Caco-2 (cell line): ENCODE measurements at regions not wholly inside any gene's neighbourhood (a gene's known extent, or its start where the extent isn't known, plus 50 kb on each side); places are given as distances from the start of the nearest gene placed in this dataset.

ENCODE experiments used
- BruUV-seq: library from RNA; stranded (reverse); fragments of 400-500 nt; replicated peaks from 2 replicates; lab custom pipeline; 2021; lab: Mats Ljungman, UMichigan
- CTCF ChIA-PET: fragments of 300-600 bp; sonication (Branson Sonifier 250); formaldehyde crosslinking; loops from one replicate; lab custom pipeline; 2022; ENCODE audit warnings: antibody characterized with exemption; lab: Charles Lee
- POLR2A ChIA-PET: fragments of 300-600 bp; sonication (Branson Sonifier 250); formaldehyde crosslinking; loops from one replicate; lab custom pipeline; 2022; ENCODE audit warnings: antibody characterized with exemption; lab: Charles Lee
- DNase-seq, 2 experiments: peaks; one replicate each; pipeline versions ENCODE4 v3.0.0 to v3.0.0-alpha.2; 2020 to 2022
- H3K27me3 ChIP-seq: replicated peaks from 2 replicates; pipeline ENCODE4 v1.6.0; 2011; ENCODE audit warnings: low read length; ENCODE audit not compliant: control insufficient read depth, insufficient read depth
- H3K36me3 ChIP-seq: 2 replicates; pipeline ENCODE4 v1.5.1; 2011; ENCODE audit warnings: low read length; ENCODE audit not compliant: control insufficient read depth, insufficient read depth
- H3K4me1 ChIP-seq: fragments of 250-450 bp; sonication (Bioruptor Pico); 2 replicates; pipeline ENCODE4 v1.5.1; 2020; ENCODE audit warnings: mild to moderate bottlenecking
- H3K4me3 ChIP-seq: 2 replicates; pipeline ENCODE4 v1.5.1; 2011; ENCODE audit warnings: low read depth, mild to moderate bottlenecking, control low read depth, low read length
- H3K9me3 ChIP-seq: fragments of 250-450 bp; sonication (Bioruptor Pico); 2 replicates; pipeline ENCODE4 v1.5.1; 2020; ENCODE audit warnings: mild to moderate bottlenecking, moderate library complexity
- H3K27ac Mint-ChIP-seq: one replicate; pipeline ENCODE4 v1.8.0; 2022; ENCODE audit warnings: mixed read lengths; ENCODE audit not compliant: unreplicated experiment
- H3K27me3 Mint-ChIP-seq: one replicate; pipeline ENCODE4 v1.8.0; 2022; ENCODE audit warnings: mixed read lengths; ENCODE audit not compliant: insufficient read depth, unreplicated experiment
- H3K36me3 Mint-ChIP-seq: one replicate; pipeline ENCODE4 v1.8.0; 2022; ENCODE audit warnings: mild to moderate bottlenecking, mixed read lengths; ENCODE audit not compliant: insufficient read depth, unreplicated experiment
- H3K4me1 Mint-ChIP-seq: one replicate; pipeline ENCODE4 v1.8.0; 2022; ENCODE audit warnings: low read depth, mixed read lengths; ENCODE audit not compliant: unreplicated experiment
- H3K4me3 Mint-ChIP-seq: one replicate; pipeline ENCODE4 v1.8.0; 2022; ENCODE audit warnings: mild to moderate bottlenecking, moderate library complexity, mixed read lengths; ENCODE audit not compliant: unreplicated experiment
- H3K9me3 Mint-ChIP-seq: one replicate; pipeline ENCODE4 v1.8.0; 2022; ENCODE audit warnings: mixed read lengths; ENCODE audit not compliant: unreplicated experiment
- intact Hi-C: fragments of 100-400 bp; cut with micrococcal nuclease; formaldehyde crosslinking; loops from one replicate; pipeline ENCODE4 v1.10.0; 2022; ENCODE audit not compliant: unreplicated experiment
- TF ChIP-seq, protein P1 (sequence below), 2 experiments: fragments of 200-600 bp in 1 of 2; IDR thresholded peaks; 1 replicate in 1 of 2; 2 replicates in 1 of 2; pipeline versions ENCODE4 v1.5.1 to v1.8.0; 2011 to 2022; ENCODE audit warnings: antibody characterized with exemption in 1 of 2, control low read depth in 1 of 2, inconsistent platforms in 1 of 2, low read depth in 1 of 2, low read length in 1 of 2, mild to moderate bottlenecking in 1 of 2, moderate library complexity in 1 of 2; ENCODE audit not compliant: insufficient read depth in 1 of 2, severe bottlenecking in 1 of 2, unreplicated experiment in 1 of 2

DNA sequence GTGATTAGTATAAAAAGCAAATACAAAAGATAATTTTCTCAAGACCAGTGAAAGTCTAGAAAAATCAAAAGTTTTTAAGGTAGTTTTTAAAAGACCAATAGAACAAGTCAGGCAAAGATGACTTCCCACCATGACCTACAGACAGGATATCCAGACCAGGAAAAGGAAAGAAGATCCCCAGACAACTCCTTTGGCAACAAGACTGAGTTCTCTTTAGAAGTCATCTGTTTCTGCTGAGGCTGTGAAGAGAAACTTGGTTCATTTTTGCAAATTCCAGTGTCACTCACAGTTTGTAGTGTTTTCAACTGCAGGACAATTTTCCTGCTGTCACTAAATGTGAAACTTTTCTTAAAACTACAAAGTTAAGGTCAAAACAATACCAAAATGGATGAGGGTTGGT is 240.9 kb upstream of the SIX2 start:
- intact Hi-C loops, result no loop called here
- H3K9me3 Mint-ChIP-seq, result no peaks in the 10 kb centered on the region
- BruUV-seq, result no TSS peak
- no peaks in the 10 kb centered on the region for H3K27me3 ChIP-seq
- H3K36me3 ChIP-seq, result no peaks in the 10 kb centered on the region
- TF ChIP-seq, protein P1, sequence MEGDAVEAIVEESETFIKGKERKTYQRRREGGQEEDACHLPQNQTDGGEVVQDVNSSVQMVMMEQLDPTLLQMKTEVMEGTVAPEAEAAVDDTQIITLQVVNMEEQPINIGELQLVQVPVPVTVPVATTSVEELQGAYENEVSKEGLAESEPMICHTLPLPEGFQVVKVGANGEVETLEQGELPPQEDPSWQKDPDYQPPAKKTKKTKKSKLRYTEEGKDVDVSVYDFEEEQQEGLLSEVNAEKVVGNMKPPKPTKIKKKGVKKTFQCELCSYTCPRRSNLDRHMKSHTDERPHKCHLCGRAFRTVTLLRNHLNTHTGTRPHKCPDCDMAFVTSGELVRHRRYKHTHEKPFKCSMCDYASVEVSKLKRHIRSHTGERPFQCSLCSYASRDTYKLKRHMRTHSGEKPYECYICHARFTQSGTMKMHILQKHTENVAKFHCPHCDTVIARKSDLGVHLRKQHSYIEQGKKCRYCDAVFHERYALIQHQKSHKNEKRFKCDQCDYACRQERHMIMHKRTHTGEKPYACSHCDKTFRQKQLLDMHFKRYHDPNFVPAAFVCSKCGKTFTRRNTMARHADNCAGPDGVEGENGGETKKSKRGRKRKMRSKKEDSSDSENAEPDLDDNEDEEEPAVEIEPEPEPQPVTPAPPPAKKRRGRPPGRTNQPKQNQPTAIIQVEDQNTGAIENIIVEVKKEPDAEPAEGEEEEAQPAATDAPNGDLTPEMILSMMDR (IDR thresholded peaks at IDR 0.05; ENCODE audit: insufficient read depth in 1 of 2, low read depth in 1 of 2, low read length in 1 of 2, severe bottlenecking in 1 of 2, unreplicated experiment in 1 of 2), result no peak
- no peaks in the 10 kb centered on the region; the same call in 1 of the 2 replicates for H3K9me3 ChIP-seq
- CTCF ChIA-PET, result no interaction called here
- no peaks in the 10 kb centered on the region for H3K27me3 Mint-ChIP-seq
- no peak for DNase-seq
- no peak overlapping the region for H3K4me3 Mint-ChIP-seq
- H3K4me3 ChIP-seq, result no peak overlapping the region
- no peak overlapping the region for H3K27ac Mint-ChIP-seq
- H3K4me1 Mint-ChIP-seq, result no peaks in the 10 kb centered on the region
- H3K4me1 ChIP-seq, result no peaks in the 10 kb centered on the region
- no peaks in the 10 kb centered on the region for H3K36me3 Mint-ChIP-seq
- POLR2A ChIA-PET, result no interaction called here

DNA sequence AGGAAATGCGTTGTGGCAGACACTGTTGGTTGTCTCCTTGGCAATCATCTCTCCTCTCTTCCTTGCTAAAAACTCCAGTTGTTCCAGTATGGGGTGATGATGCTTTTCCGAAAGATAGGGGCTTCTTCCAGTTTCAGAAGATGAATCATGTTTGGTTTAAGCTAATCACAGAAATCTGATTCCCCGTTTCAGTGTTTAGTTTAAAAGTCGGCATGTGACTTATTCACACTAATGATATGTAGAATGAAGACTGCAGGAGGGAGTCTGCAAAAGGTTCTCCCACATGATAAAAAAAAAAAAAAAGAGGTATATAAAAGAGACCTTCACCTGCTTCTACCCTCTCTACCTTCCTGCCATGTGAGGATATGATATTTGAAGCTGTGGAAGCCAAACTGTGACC is 239.0 kb upstream of the SIX2 start:
- H3K27me3 Mint-ChIP-seq, result no peaks in the 10 kb centered on the region
- POLR2A ChIA-PET, result no interaction called here
- no peak overlapping the region for H3K4me3 Mint-ChIP-seq
- Histone ChIP-seq H3K4me1 (no peaks in the 10 kb centered on the region), H3K36me3 (no peaks in the 10 kb centered on the region), H3K9me3 (no peaks in the 10 kb centered on the region; the same call in 1 of the 2 replicates), H3K4me3 (no peak overlapping the region), H3K27me3 (no peaks in the 10 kb centered on the region)
- H3K4me1 Mint-ChIP-seq, result no peaks in the 10 kb centered on the region
- CTCF ChIA-PET, result no interaction called here
- H3K9me3 Mint-ChIP-seq, result no peaks in the 10 kb centered on the region
- no peak for DNase-seq
- no peak overlapping the region for H3K27ac Mint-ChIP-seq
- intact Hi-C loops, result no loop called here
- BruUV-seq, result no TSS peak
- TF ChIP-seq, protein P1 (IDR thresholded peaks at IDR 0.05; ENCODE audit: insufficient read depth in 1 of 2, low read depth in 1 of 2, low read length in 1 of 2, severe bottlenecking in 1 of 2, unreplicated experiment in 1 of 2), result no peak
- H3K36me3 Mint-ChIP-seq, result no peaks in the 10 kb centered on the region

DNA sequence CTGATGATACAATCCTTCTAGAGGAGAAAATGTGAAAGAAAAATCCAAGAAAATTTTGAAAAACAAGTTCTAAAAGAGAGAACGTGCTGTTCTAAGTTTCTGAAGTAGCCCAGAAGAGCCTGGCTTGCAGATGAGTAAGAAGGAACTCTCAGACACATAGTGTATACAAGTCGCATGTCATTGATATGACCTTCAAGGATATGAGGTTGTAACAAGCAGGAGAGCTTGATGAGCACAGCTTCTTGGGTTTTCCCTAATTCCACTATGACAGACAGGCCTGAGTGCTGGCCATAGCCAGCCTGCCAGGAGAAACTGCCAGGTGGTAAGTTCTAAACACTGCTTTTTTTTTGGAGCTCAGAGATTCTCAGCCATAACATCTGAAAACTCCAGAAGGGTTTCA is 235.7 kb upstream of the SIX2 start:
- Mint-ChIP-seq H3K4me1 (no peaks in the 10 kb centered on the region), H3K4me3 (no peak overlapping the region), H3K9me3 (no peaks in the 10 kb centered on the region), H3K27ac (no peak overlapping the region), H3K27me3 (no peaks in the 10 kb centered on the region), H3K36me3 (no peaks in the 10 kb centered on the region)
- ChIA-PET POLR2A (no interaction called here), CTCF (no interaction called here)
- no peaks in the 10 kb centered on the region for H3K4me1 ChIP-seq
- no peak overlapping the region for H3K4me3 ChIP-seq
- no TSS peak for BruUV-seq
- no peaks in the 10 kb centered on the region; the same call in 1 of the 2 replicates for H3K9me3 ChIP-seq
- no peaks in the 10 kb centered on the region for H3K27me3 ChIP-seq
- intact Hi-C loops, result no loop called here
- TF ChIP-seq, protein P1 (IDR thresholded peaks at IDR 0.05; ENCODE audit: insufficient read depth in 1 of 2, low read depth in 1 of 2, low read length in 1 of 2, severe bottlenecking in 1 of 2, unreplicated experiment in 1 of 2), result no peak
- H3K36me3 ChIP-seq, result no peaks in the 10 kb centered on the region
- DNase-seq, result no peak
